GM18517 (cell line): ENCODE measurements at regions not wholly inside any gene's neighbourhood (a gene's known extent, or its start where the extent isn't known, plus 50 kb on each side); places are given as distances from the start of the nearest gene placed in this dataset.
"Not testable (repeated sequence)": the region's sequence is repeated elsewhere in the genome, so short reads cannot be mapped to it uniquely, and the experiment has no call there.

Source experiments
- ATAC-seq: cut with Tn5 transposase; IDR thresholded peaks from one replicate; pipeline ENCODE4 v1.9.1; 2021; ENCODE audit warnings: mild to moderate bottlenecking, moderate library complexity; ENCODE audit not compliant: unreplicated experiment

GRCh38 chrX:117689956-117690355 is 426.7 kb downstream of the KLHL13 start:
- ATAC-seq, result no peak

- no peak for ATAC-seq
These were observed 436.3 kb downstream of the KLHL13 start for GRCh38 chrX:117680286-117680685.

- ATAC-seq, result no peak
These were observed 463.2 kb downstream of the KLHL13 start for GRCh38 chrX:117653396-117653795.

GRCh38 chrX:117645639-117646038 is 471.0 kb downstream of the KLHL13 start:
- ATAC-seq, result no peak

- no peak for ATAC-seq
These were observed 474.5 kb downstream of the KLHL13 start for GRCh38 chrX:117641913-117642656.

GRCh38 chrX:117636826-117637225 is 479.8 kb downstream of the KLHL13 start:
- no peak for ATAC-seq

- no peak for ATAC-seq
These were observed 483.3 kb downstream of the KLHL13 start for GRCh38 chrX:117633277-117633676.

GRCh38 chrX:117628381-117628780 is 488.2 kb downstream of the KLHL13 start:
- no peak for ATAC-seq

- ATAC-seq, result no peak
These were observed 505.8 kb downstream of the KLHL13 start for GRCh38 chrX:117610806-117611205.

GRCh38 chrX:117610049-117610448 is 506.6 kb downstream of the KLHL13 start:
- no peak for ATAC-seq

- no peak for ATAC-seq
These were observed 509.0 kb downstream of the KLHL13 start for GRCh38 chrX:117607561-117607960.

- ATAC-seq, result not testable (repeated sequence)
These were observed 510.5 kb downstream of the KLHL13 start for GRCh38 chrX:117606101-117606500.

GRCh38 chrX:117570160-117570559 is 546.5 kb downstream of the KLHL13 start:
- ATAC-seq, result no peak

- no peak for ATAC-seq
These were observed 548.4 kb downstream of the KLHL13 start for GRCh38 chrX:117568238-117568637.

- no peak for ATAC-seq
These were observed 572.7 kb downstream of the KLHL13 start for GRCh38 chrX:117543885-117544284.

GRCh38 chrX:117539090-117539418 is 577.6 kb downstream of the KLHL13 start:
- no peak for ATAC-seq

GRCh38 chrX:117538178-117539089 is 578.2 kb downstream of the KLHL13 start:
- ATAC-seq, result no peak

GRCh38 chrX:117532339-117532738 is 584.3 kb downstream of the KLHL13 start:
- ATAC-seq, result no peak

GRCh38 chrX:117522725-117523700 is 593.6 kb downstream of the KLHL13 start:
- ATAC-seq, result no peak

- no peak for ATAC-seq
These were observed 598.6 kb downstream of the KLHL13 start for GRCh38 chrX:117517994-117518393.

- no peak for ATAC-seq
These were observed 605.2 kb downstream of the KLHL13 start for GRCh38 chrX:117511379-117511778.
